Loucy (cell line): ENCODE measurements at regions not wholly inside any gene's neighbourhood (a gene's known extent, or its start where the extent isn't known, plus 50 kb on each side); places are given as distances from the start of the nearest gene placed in this dataset.

Source experiments
- H2AFZ ChIP-seq: fragments of 200-600 bp; sonication (generic); 2 replicates; pipeline ENCODE4 v1.6.0; 2016; ENCODE audit warnings: antibody characterized with exemption, mild to moderate bottlenecking, low read length, moderate library complexity
- H3F3A ChIP-seq: fragments of 200-600 bp; 2 replicates; pipeline ENCODE4 v1.6.0; 2016; ENCODE audit warnings: antibody characterized with exemption, low read depth, mild to moderate bottlenecking
- H3K27me3 ChIP-seq: fragments of 200-600 bp; sonication (generic); 2 replicates; pipeline ENCODE4 v1.6.1; 2014; ENCODE audit warnings: low read length, mild to moderate bottlenecking; ENCODE audit not compliant: insufficient read depth, poor library complexity, severe bottlenecking
- H3K36me3 ChIP-seq: fragments of 200-600 bp; sonication (generic); 2 replicates; pipeline ENCODE4 v1.6.1; 2016; ENCODE audit warnings: low read length; ENCODE audit not compliant: insufficient read depth
- H3K4me1 ChIP-seq: fragments of 200-600 bp; sonication (generic); 2 replicates; pipeline ENCODE4 v1.5.1; 2014; ENCODE audit warnings: low read length, mild to moderate bottlenecking; ENCODE audit not compliant: insufficient read depth, poor library complexity, severe bottlenecking
- H3K4me2 ChIP-seq: fragments of 200-600 bp; sonication (generic); 2 replicates; pipeline ENCODE4 v1.6.0; 2014; ENCODE audit warnings: antibody characterized with exemption, low read length, low read depth, mild to moderate bottlenecking; ENCODE audit not compliant: poor library complexity, severe bottlenecking
- H3K4me3 ChIP-seq: fragments of 200-600 bp; sonication (generic); 2 replicates; pipeline ENCODE4 v1.5.1; 2014; ENCODE audit warnings: low read length, mild to moderate bottlenecking, mixed read lengths; ENCODE audit not compliant: poor library complexity, severe bottlenecking
- H3K79me2 ChIP-seq: fragments of 200-600 bp; sonication (generic); 2 replicates; pipeline ENCODE4 v1.6.1; 2014; ENCODE audit warnings: low read length; ENCODE audit not compliant: insufficient read depth
- H3K9ac ChIP-seq: fragments of 200-600 bp; sonication (generic); 2 replicates; pipeline ENCODE4 v1.6.0; 2014; ENCODE audit warnings: mild to moderate bottlenecking, low read depth, low read length, moderate library complexity; ENCODE audit not compliant: poor library complexity, severe bottlenecking
- H3K9me2 ChIP-seq: fragments of 200-600 bp; sonication (generic); replicated peaks from 2 replicates; pipeline ENCODE4 v1.6.1; 2016; ENCODE audit warnings: low read depth, low read length, mixed read lengths
- H3K9me3 ChIP-seq: fragments of 200-600 bp; sonication (generic); 2 replicates; pipeline ENCODE4 v1.6.1; 2014; ENCODE audit warnings: mild to moderate bottlenecking, antibody characterized with exemption, low read length, low read depth; ENCODE audit not compliant: insufficient read depth
- H4K20me1 ChIP-seq: fragments of 200-600 bp; sonication (generic); 2 replicates; pipeline ENCODE4 v1.6.0; 2014; ENCODE audit warnings: antibody characterized with exemption, low read length, mild to moderate bottlenecking; ENCODE audit not compliant: insufficient read depth, poor library complexity, severe bottlenecking
- EZH2phosphoT487 ChIP-seq: fragments of 200-600 bp; IDR thresholded peaks from 2 replicates; pipeline ENCODE4 v1.6.1; 2018; ENCODE audit warnings: antibody characterized with exemption, mild to moderate bottlenecking, moderate library complexity, borderline replicate concordance
- TF ChIP-seq, protein P1 (sequence below): fragments of 200-600 bp; sonication (generic); conservative IDR thresholded peaks from 2 replicates; pipeline ENCODE4 v1.5.1; 2014; ENCODE audit warnings: mild to moderate bottlenecking, antibody characterized with exemption, low read length

DNA sequence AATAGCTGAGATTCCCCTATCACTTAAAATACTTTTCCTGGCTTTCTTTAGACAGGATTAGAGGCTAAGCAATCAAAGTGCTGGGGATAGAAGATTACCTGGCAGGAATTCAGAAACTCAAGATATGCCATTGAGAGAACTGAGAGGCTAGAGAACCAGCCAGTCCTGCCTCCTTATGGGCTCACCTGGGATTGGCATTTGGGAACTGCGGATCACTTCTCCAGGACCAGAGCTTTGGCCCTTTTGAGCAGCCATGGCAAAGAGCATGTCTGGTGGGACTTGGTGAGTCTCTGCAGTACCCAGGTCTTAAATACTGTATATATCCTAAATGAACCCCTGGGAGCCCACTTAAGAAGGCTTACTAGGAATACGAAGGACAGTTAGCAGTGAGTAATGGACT lies 399.1 kb downstream of the BTBD3 start:
- TF ChIP-seq EZH2phosphoT487, result no peak
- TF ChIP-seq, protein P1, sequence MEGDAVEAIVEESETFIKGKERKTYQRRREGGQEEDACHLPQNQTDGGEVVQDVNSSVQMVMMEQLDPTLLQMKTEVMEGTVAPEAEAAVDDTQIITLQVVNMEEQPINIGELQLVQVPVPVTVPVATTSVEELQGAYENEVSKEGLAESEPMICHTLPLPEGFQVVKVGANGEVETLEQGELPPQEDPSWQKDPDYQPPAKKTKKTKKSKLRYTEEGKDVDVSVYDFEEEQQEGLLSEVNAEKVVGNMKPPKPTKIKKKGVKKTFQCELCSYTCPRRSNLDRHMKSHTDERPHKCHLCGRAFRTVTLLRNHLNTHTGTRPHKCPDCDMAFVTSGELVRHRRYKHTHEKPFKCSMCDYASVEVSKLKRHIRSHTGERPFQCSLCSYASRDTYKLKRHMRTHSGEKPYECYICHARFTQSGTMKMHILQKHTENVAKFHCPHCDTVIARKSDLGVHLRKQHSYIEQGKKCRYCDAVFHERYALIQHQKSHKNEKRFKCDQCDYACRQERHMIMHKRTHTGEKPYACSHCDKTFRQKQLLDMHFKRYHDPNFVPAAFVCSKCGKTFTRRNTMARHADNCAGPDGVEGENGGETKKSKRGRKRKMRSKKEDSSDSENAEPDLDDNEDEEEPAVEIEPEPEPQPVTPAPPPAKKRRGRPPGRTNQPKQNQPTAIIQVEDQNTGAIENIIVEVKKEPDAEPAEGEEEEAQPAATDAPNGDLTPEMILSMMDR, result no peak
- Histone ChIP-seq H2AFZ (no peak overlapping the region), H3K79me2 (no peaks in the 10 kb centered on the region)

GRCh38 chr20:12317433-12317832 lies 399.7 kb downstream of the BTBD3 start:
- no peaks in the 10 kb centered on the region for H3K9me3 ChIP-seq
- H3K27me3 ChIP-seq, result no peaks in the 10 kb centered on the region
- no peaks in the 10 kb centered on the region for H3K36me3 ChIP-seq
- no peak overlapping the region for H3K4me2 ChIP-seq
- H3K9me2 ChIP-seq, result no peaks in the 10 kb centered on the region
- no peaks in the 10 kb centered on the region for H3F3A ChIP-seq
- no peak overlapping the region for H3K4me3 ChIP-seq
- no peak for TF ChIP-seq EZH2phosphoT487
- TF ChIP-seq, protein P1, result no peak
- H3K79me2 ChIP-seq, result no peaks in the 10 kb centered on the region
- no peak overlapping the region for H3K9ac ChIP-seq
- no peaks in the 10 kb centered on the region for H3K4me1 ChIP-seq
- no peaks in the 10 kb centered on the region for H4K20me1 ChIP-seq
- no peak overlapping the region for H2AFZ ChIP-seq

More for the DNA sequence above, 399.1 kb downstream of the BTBD3 start:
- Histone ChIP-seq H3K9me3 (no peaks in the 10 kb centered on the region), H3K36me3 (no peaks in the 10 kb centered on the region), H3K4me2 (no peak overlapping the region), H3K9ac (no peak overlapping the region), H4K20me1 (no peaks in the 10 kb centered on the region), H3F3A (no peaks in the 10 kb centered on the region), H3K4me3 (no peak overlapping the region), H3K27me3 (no peaks in the 10 kb centered on the region), H3K4me1 (no peaks in the 10 kb centered on the region), H3K9me2 (no peaks in the 10 kb centered on the region)

- no peaks in the 10 kb centered on the region for H3K9me2 ChIP-seq
- H3K9me3 ChIP-seq, result no peaks in the 10 kb centered on the region
- no peaks in the 10 kb centered on the region for H3K27me3 ChIP-seq
- no peak overlapping the region for H3K9ac ChIP-seq
- no peaks in the 10 kb centered on the region for H4K20me1 ChIP-seq
- no peak overlapping the region for H3K4me2 ChIP-seq
- H3K4me1 ChIP-seq, result no peaks in the 10 kb centered on the region
- TF ChIP-seq, protein P1, result no peak
- no peak for TF ChIP-seq EZH2phosphoT487
- H3K36me3 ChIP-seq, result no peaks in the 10 kb centered on the region
- H3K79me2 ChIP-seq, result no peaks in the 10 kb centered on the region
- H3K4me3 ChIP-seq, result no peak overlapping the region
- no peaks in the 10 kb centered on the region for H3F3A ChIP-seq
- H2AFZ ChIP-seq, result no peak overlapping the region
Observed at GRCh38 chr20:12318043-12318442, 400.4 kb downstream of the BTBD3 start.
